Activated CD8-positive, alpha-beta T cell treated with anti-CD3 and anti-CD28 coated beads for 36 hours (primary cell): ENCODE measurements at regions not wholly inside any gene's neighbourhood (a gene's known extent, or its start where the extent isn't known, plus 50 kb on each side); places are given as distances from the start of the nearest gene placed in this dataset.

Experiments used
- ATAC-seq: fragments of 200-7000 bp; cut with Tn5 transposase; one replicate; pipeline ENCODE4 v1.10.0; 2021; ENCODE audit warnings: mild to moderate bottlenecking, moderate library complexity
- CTCF ChIA-PET: fragments of 350-600 bp; sonication (Branson Sonifier 250); formaldehyde crosslinking; loops from one replicate; lab custom pipeline; 2021; ENCODE audit warnings: antibody characterized with exemption; lab: Charles Lee
- POLR2A ChIA-PET: fragments of 350-600 bp; sonication (Branson Sonifier 250); formaldehyde crosslinking; loops from one replicate; lab custom pipeline; 2021; ENCODE audit warnings: antibody characterized with exemption; lab: Charles Lee
- DNase-seq: peaks from one replicate; pipeline ENCODE4 v3.0.0-alpha.2; 2020
- H3K27ac Mint-ChIP-seq: one replicate; pipeline ENCODE4 v1.8.0; 2021; ENCODE audit warnings: mild to moderate bottlenecking, mixed read lengths
- H3K27me3 Mint-ChIP-seq: one replicate; pipeline ENCODE4 v1.8.0; 2021; ENCODE audit warnings: mixed read lengths
- H3K36me3 Mint-ChIP-seq: one replicate; pipeline ENCODE4 v1.8.0; 2021; ENCODE audit warnings: low read depth, mixed read lengths
- H3K4me1 Mint-ChIP-seq: one replicate; pipeline ENCODE4 v1.8.0; 2021; ENCODE audit warnings: low read depth, mixed read lengths
- H3K4me3 Mint-ChIP-seq: one replicate; pipeline ENCODE4 v1.8.0; 2021; ENCODE audit warnings: mild to moderate bottlenecking, moderate library complexity, mixed read lengths
- H3K9me3 Mint-ChIP-seq: one replicate; pipeline ENCODE4 v1.8.0; 2021; ENCODE audit warnings: mixed read lengths
- intact Hi-C: fragments of 100-400 bp; cut with micrococcal nuclease; formaldehyde crosslinking; loops from one replicate; pipeline ENCODE4 v1.10.0; 2022
- TF ChIP-seq, protein P1 (sequence below): fragments of 200-600 bp; IDR thresholded peaks from one replicate; pipeline ENCODE4 v1.8.0; 2022; ENCODE audit warnings: antibody characterized with exemption, mild to moderate bottlenecking

DNA sequence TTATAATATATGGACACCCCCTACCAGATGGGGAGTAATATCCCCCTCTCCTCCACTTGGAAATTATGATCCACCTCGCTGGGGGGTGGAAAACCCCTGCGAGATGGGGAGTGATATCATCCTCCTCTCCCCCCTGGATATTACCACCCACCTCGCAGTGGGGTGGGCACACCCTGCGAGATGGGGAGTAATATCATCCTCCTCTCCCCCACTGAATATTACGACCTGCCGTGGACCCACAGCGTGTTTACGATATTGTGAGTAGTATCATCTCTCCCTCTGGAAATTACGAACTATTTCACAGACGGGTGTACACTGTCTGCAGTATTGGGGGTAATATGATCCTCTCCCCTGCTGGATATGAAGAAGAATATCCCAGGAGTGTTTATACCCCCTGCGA lies 228.3 kb upstream of the WSCD1 start:
- DNase-seq (no peak), ATAC-seq (no peak)
- Mint-ChIP-seq H3K36me3 (no peaks in the 10 kb centered on the region), H3K27ac (no peak overlapping the region), H3K27me3 (peaks cover 2% of the 10 kb centered on the region), H3K9me3 (no peaks in the 10 kb centered on the region), H3K4me3 (no peak overlapping the region), H3K4me1 (no peaks in the 10 kb centered on the region)
- intact Hi-C loops = no loop called here
- ChIA-PET POLR2A (no interaction called here), CTCF (no interaction called here)
- TF ChIP-seq, protein P1, sequence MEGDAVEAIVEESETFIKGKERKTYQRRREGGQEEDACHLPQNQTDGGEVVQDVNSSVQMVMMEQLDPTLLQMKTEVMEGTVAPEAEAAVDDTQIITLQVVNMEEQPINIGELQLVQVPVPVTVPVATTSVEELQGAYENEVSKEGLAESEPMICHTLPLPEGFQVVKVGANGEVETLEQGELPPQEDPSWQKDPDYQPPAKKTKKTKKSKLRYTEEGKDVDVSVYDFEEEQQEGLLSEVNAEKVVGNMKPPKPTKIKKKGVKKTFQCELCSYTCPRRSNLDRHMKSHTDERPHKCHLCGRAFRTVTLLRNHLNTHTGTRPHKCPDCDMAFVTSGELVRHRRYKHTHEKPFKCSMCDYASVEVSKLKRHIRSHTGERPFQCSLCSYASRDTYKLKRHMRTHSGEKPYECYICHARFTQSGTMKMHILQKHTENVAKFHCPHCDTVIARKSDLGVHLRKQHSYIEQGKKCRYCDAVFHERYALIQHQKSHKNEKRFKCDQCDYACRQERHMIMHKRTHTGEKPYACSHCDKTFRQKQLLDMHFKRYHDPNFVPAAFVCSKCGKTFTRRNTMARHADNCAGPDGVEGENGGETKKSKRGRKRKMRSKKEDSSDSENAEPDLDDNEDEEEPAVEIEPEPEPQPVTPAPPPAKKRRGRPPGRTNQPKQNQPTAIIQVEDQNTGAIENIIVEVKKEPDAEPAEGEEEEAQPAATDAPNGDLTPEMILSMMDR = no peak

DNA sequence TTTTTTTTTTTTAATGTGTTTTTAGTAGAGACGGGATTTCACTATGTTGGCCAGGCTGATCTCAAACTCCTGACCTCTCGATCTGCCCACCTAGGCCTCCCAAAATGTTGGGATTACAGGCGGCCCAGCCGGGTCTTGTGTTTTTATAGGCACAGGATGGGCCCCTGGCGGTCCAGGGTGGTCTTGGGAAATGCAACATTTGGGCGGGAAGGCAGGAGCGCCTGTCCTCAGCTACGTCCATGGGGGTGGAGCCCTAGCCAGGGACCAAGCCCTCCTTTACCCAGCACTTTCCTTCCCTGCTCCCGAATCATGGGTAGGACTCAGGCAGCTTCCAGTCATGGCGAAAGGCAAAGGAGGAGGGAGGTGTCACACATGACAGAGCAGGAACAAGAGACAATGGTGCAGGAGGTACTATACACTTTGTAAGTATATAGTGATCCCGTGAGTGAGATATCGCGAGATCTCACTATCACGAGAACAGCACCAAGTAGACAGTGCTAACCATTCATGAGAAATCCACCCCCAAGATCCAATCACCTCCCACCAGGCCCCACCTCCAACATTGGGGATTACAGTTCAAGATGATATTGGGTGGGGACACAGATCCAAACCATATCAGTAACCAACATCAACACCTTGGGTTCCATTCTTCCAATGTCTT lies 226.7 kb upstream of the WSCD1 start:
- no peak for ATAC-seq
- ChIA-PET CTCF (no interaction called here), POLR2A (no interaction called here)
- Mint-ChIP-seq H3K4me1 (no peaks in the 10 kb centered on the region), H3K36me3 (no peaks in the 10 kb centered on the region), H3K27me3 (peaks cover 3% of the 10 kb centered on the region), H3K9me3 (no peaks in the 10 kb centered on the region), H3K27ac (no peak overlapping the region), H3K4me3 (no peak overlapping the region)
- TF ChIP-seq, protein P1 = no peak
- intact Hi-C loops = no loop called here
- no peak for DNase-seq

DNA sequence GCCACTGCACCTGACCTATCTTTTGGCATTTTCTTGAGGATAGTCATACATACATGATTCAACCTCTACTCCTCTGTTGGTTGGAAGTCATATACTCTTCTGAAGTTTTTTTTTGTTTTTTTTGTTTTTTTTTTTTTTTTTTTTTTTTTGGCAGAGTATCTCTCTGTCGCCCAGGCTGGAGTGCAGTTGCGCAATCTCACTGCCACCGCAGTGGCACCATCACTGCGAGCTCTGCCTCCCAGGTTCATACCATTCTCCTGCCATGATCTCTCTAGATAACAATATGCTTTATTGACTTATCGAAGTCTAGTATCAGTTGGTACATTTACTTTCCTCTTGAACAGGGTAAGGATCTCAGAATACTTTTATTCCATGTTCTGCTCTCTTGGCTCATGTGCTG lies 224.2 kb upstream of the WSCD1 start:
- CTCF ChIA-PET = no interaction called here
- H3K4me3 Mint-ChIP-seq = no peak overlapping the region
- POLR2A ChIA-PET = no interaction called here
- H3K9me3 Mint-ChIP-seq = no peaks in the 10 kb centered on the region
- DNase-seq (no peak), ATAC-seq (no peak)
- H3K36me3 Mint-ChIP-seq = no peaks in the 10 kb centered on the region
- H3K4me1 Mint-ChIP-seq = no peaks in the 10 kb centered on the region
- TF ChIP-seq, protein P1 = no peak
- H3K27ac Mint-ChIP-seq = no peak overlapping the region
- peaks cover 4% of the 10 kb centered on the region for H3K27me3 Mint-ChIP-seq
- intact Hi-C loops = no loop called here

DNA sequence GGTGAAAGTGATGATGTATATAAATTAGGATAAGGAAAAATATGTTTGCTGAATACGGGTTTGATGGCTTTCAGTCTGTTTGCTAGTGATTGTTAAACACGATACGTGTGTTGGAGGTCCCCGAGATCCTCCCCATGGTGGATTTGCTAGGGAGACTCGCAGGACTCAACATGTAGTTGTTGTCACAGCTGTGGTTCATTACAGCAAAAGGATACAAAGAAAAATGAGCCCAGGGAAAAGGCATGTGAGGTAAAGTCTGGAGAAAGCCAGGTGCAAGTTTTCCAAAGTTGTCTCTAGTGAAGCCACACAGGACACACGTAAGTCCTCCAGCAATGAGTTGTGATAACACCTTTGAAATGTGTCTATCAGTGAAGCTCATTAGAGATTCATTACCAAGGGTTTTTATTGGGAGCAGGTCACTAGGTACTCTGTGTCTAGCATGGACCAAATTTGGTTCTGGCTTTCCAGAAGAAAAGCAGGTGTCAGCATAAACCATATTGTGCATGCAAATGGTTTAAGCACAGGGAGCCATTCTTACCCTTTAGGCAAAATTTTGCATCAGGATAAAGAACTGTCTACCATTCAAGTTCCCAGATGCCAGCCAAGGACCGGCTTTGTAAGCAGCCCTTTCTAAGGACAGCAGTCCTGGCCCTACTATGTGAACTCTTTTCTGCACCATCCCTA lies 215.2 kb upstream of the WSCD1 start:
- H3K36me3 Mint-ChIP-seq = no peaks in the 10 kb centered on the region
- no peak for ATAC-seq
- no peaks in the 10 kb centered on the region for H3K4me1 Mint-ChIP-seq
- TF ChIP-seq, protein P1 = no peak
- ChIA-PET POLR2A (no interaction called here), CTCF (no interaction called here)
- H3K27ac Mint-ChIP-seq = no peak overlapping the region
- H3K9me3 Mint-ChIP-seq = no peaks in the 10 kb centered on the region
- peaks cover 3% of the 10 kb centered on the region for H3K27me3 Mint-ChIP-seq
- no peak overlapping the region for H3K4me3 Mint-ChIP-seq
- intact Hi-C loops = no loop called here
- no peak for DNase-seq

DNA sequence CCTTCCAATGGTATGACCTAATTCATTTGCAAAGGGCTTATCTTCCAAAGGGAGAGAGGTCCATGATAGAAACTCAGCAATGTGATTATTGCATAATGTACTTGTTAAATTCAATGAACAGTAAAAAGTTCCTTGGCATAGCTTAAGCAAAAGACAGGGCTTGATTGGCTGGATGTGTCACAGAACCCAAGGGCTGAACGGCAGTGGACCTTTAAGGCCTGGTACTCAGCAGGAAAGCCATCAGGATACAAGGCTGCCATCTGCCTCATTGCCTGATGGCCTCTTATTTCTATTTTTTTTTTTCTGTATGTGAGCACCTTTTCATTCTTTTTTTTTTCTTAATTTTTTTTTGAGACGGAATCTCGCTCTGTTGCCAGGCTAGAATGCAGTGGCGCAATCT lies 208.9 kb upstream of the WSCD1 start:
- H3K9me3 Mint-ChIP-seq = no peaks in the 10 kb centered on the region
- TF ChIP-seq, protein P1 = no peak
- no peak overlapping the region for H3K4me3 Mint-ChIP-seq
- peaks cover 8% of the 10 kb centered on the region for H3K27me3 Mint-ChIP-seq
- intact Hi-C loops = no loop called here
- ChIA-PET CTCF (no interaction called here), POLR2A (no interaction called here)
- no peaks in the 10 kb centered on the region for H3K4me1 Mint-ChIP-seq
- no peak overlapping the region for H3K27ac Mint-ChIP-seq
- no peak for DNase-seq
- ATAC-seq = no peak
- H3K36me3 Mint-ChIP-seq = no peaks in the 10 kb centered on the region
